ENCODE measurements at regions not wholly inside any gene's neighbourhood (a gene's known extent, or its start where the extent isn't known, plus 50 kb on each side); places are given as distances from the start of the nearest gene placed in this dataset.

DNA sequence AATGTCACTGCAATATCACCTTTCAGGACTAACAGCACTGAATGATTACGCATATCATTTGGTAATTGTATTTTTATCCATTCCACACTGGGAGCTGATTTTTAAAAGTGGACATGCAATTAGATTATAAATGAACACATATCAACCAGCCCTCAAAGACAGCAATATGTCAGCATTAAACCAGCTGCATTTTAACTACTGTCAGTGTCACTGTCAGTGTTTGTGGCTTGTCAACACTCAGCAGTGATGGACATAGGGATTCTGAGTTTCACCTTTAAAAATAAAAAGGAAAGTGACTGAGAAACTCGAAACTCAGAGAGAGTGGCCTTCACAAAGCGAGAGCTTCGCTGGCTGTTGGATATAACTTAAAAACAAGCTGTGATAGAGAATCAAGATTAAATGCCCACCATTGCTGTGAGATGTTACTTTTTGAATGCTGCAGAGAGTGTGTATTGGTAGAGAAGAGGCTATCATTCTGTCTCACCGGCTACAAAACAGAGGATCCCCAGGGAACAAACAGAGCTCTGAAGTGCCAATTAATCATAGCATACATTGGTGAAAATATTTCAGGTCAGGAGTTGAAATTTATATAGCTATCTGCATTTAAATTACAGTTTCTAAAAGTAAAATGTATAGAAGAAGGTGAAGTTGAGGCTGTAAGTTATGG is 635.8 kb downstream of the SQOR start:
- no peaks in the 10 kb centered on the region for H3K27me3 ChIP-seq
- 80 to 85% methylated on average over 5 of the region's 5 CpGs for WGBS, 2 donors
- no peaks in the 10 kb centered on the region for H3K4me1 ChIP-seq
- H3K9me3 ChIP-seq, result no peaks in the 10 kb centered on the region
- H3K36me3 ChIP-seq (replicated peaks in 1 of 2; ENCODE audit: insufficient read depth in 1 of 2, low read depth in 2 of 2), result no peaks in the 10 kb centered on the region
- DNase-seq (no peak), ATAC-seq (no peak)
- TF ChIP-seq CTCF (IDR thresholded peaks at IDR 0.05) (no peak), POLR2A (IDR thresholded peaks at IDR 0.05) (no peak)
- intact Hi-C loops (cut with DNase I), result no loop called here
- no peak overlapping the region for H3K27ac ChIP-seq
- H3K4me3 ChIP-seq, result no peak overlapping the region

GRCh38 chr15:46275701-46276100 is 640.9 kb downstream of the SQOR start:
- intact Hi-C loops (cut with DNase I), result no loop called here
- Histone ChIP-seq H3K4me3 (no peak overlapping the region), H3K9me3 (no peaks in the 10 kb centered on the region), H3K36me3 (replicated peaks in 1 of 2; ENCODE audit: insufficient read depth in 1 of 2, low read depth in 2 of 2) (no peaks in the 10 kb centered on the region), H3K27ac (no peak overlapping the region), H3K27me3 (no peaks in the 10 kb centered on the region), H3K4me1 (peaks cover 23% of the 10 kb centered on the region)
- TF ChIP-seq POLR2A (IDR thresholded peaks at IDR 0.05) (no peak), CTCF (IDR thresholded peaks at IDR 0.05) (no peak)
- no peak for DNase-seq
- 72 to 91% methylated on average over 1 of the region's 1 CpG for WGBS, 2 donors
- ATAC-seq, result no peak

DNA sequence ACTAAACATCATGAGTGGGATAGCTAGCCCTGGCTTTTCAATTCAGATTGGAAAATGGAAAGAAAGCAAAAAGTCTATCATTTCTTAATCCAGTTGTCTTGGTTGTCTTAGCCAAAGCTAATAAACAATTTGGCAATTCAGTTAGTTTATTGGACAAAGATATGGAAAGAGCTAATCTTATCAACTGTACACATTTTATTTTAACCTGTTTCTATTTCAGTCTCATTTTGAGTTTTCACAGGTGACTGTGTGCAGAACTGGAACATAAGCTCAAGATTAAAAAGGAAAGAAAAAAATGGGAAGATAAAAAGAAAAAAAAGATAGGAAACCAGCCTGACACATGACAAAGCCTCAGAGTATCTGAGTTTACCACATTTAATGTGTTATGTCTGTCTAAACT is 642.6 kb downstream of the SQOR start:
- Histone ChIP-seq H3K4me3 (no peak overlapping the region), H3K27me3 (no peaks in the 10 kb centered on the region), H3K27ac (peak overlapping the region in 1 of 4 donors; percentile 34), H3K9me3 (no peaks in the 10 kb centered on the region), H3K4me1 (peaks cover 23% of the 10 kb centered on the region), H3K36me3 (replicated peaks in 1 of 2; ENCODE audit: insufficient read depth in 1 of 2, low read depth in 2 of 2) (no peaks in the 10 kb centered on the region)
- no peak for TF ChIP-seq CTCF (IDR thresholded peaks at IDR 0.05)
- no peak for TF ChIP-seq POLR2A (IDR thresholded peaks at IDR 0.05)
- ATAC-seq (peak; percentile 13), DNase-seq (no peak)
- intact Hi-C loops (cut with DNase I), result no loop called here

DNA sequence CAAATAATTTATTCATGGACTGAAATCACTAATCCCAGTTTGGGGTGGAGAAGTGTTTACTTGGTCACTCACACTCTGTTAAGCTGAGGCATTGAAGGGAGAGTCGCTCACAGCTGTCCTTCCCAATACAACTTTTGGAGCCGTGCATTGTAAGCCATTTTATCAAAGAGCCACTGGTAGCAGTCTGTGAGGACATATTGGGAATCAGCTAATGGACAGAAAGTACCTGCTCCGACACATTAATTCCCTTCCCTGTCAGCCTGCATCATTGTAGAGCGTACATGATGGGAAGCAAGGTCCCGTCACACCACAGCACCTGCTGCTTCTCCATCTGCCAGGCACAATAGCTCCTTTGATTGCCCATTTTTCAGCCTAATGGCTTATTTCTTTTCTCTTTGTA is 643.2 kb downstream of the SQOR start:
- TF ChIP-seq CTCF (IDR thresholded peaks at IDR 0.05) (no peak), POLR2A (IDR thresholded peaks at IDR 0.05) (no peak)
- DNase-seq (no peak), ATAC-seq (peak; percentile 49)
- no peaks in the 10 kb centered on the region for H3K27me3 ChIP-seq
- no peaks in the 10 kb centered on the region for H3K9me3 ChIP-seq
- peaks cover 23% of the 10 kb centered on the region for H3K4me1 ChIP-seq
- H3K27ac ChIP-seq, result peak overlapping the region in 1 of 4 donors; percentile 34
- H3K4me3 ChIP-seq, result no peak overlapping the region
- WGBS, 2 donors, result 18 to 27% methylated on average over 5 of the region's 5 CpGs
- no peaks in the 10 kb centered on the region for H3K36me3 ChIP-seq (replicated peaks in 1 of 2; ENCODE audit: insufficient read depth in 1 of 2, low read depth in 2 of 2)
- intact Hi-C loops (cut with DNase I), result no loop called here

DNA sequence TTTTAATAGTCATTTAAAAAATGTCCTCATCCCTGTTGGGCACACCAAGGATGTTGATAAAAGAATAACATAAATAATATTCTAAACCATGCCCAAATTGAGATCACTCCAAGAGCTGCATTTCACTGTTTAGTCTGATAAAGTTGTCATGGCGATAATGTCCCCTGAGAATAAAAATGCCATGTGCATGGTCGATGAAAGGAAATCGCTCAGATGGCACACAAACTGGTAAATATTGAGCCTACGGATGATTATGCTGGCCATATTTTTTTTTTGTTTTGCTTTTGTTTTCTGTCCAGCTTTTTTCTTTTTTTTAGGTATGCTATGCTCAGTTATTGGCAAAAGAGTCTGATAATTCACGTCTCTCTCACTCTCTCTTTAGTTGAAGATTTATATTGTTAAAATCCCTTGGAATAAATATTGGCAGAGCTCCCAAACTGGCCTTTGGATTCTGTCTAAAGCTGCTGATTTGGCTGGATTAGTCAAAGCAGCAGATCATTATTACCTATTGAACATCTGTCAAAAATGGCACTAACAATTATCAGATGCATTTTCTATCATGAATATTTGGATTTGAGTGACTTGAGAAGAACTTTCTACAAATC is 643.8 kb downstream of the SQOR start:
- WGBS, 2 donors, result 17 to 19% methylated on average over 5 of the region's 5 CpGs
- no peak for DNase-seq
- Histone ChIP-seq H3K4me1 (peaks cover 23% of the 10 kb centered on the region), H3K36me3 (replicated peaks in 1 of 2; ENCODE audit: insufficient read depth in 1 of 2, low read depth in 2 of 2) (no peaks in the 10 kb centered on the region), H3K4me3 (no peak overlapping the region), H3K27me3 (no peaks in the 10 kb centered on the region), H3K27ac (no peak overlapping the region), H3K9me3 (no peaks in the 10 kb centered on the region)
- ATAC-seq, result peak; percentile 80
- TF ChIP-seq POLR2A (IDR thresholded peaks at IDR 0.05), result no peak
- no peak for TF ChIP-seq CTCF (IDR thresholded peaks at IDR 0.05)
- intact Hi-C loops (cut with DNase I), result no loop called here

All from body of pancreas (tissue), 4 donors.